ENCODE measurements at regions not wholly inside any gene's neighbourhood (a gene's known extent, or its start where the extent isn't known, plus 50 kb on each side); places are given as distances from the start of the nearest gene placed in this dataset.
"Not testable (repeated sequence)": the region's sequence is repeated elsewhere in the genome, so short reads cannot be mapped to it uniquely, and the experiment has no call there.

DNA sequence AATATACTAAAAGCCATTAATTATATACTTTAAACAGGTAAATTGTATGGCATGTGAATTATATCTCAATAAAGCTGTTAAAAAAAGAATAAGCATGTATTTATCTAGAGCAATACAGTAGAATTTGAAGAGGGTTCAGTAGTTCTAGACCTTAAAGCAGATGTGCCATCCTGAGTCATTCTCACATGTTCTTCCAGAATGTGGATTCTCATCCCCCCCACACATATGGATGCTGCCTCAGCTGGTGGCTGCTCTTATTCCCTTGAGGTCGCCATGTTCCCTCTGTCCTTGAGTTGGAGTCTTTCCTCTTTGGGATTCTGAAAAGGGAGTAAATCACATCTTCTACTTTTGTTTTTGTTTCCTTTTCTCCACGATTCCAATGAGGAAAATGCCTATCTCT, 321.3 kb downstream of the AEBP2 start:
- no peak for FAIRE-seq
- DNase-seq (ENCODE audit: insufficient read length): no peak
- TF ChIP-seq POLR2AphosphoS5 (IDR thresholded peaks at IDR 0.05; ENCODE audit: low read depth, low read length): no peak
- TF ChIP-seq POLR2A (IDR thresholded peaks at IDR 0.05; ENCODE audit: low read depth, low read length): no peak
- TF ChIP-seq TAF1 (IDR thresholded peaks at IDR 0.05; ENCODE audit: borderline replicate concordance, low read depth, low read length): no peak

DNA sequence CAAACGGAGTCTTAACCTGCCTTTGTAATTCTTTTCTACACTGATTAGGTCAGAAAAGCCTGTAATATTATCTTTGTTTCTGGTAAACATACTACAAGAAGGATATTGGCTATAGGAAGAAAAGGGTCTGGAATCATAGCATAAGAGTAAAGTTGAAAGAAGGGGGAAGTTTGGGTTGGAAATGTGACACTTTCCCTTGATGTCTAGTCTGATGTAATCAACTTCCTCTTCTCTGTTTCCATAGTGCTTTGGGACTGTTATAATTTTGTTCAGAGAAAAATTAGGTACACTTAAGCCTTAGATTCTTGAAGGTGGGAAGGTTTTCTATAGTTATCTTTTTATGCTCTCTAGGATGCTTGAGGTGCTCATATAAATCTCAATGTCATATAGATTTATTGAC, 322.2 kb downstream of the AEBP2 start:
- TF ChIP-seq POLR2AphosphoS5 (IDR thresholded peaks at IDR 0.05; ENCODE audit: low read depth, low read length): no peak
- TF ChIP-seq TAF1 (IDR thresholded peaks at IDR 0.05; ENCODE audit: borderline replicate concordance, low read depth, low read length): no peak
- no peak for TF ChIP-seq POLR2A (IDR thresholded peaks at IDR 0.05; ENCODE audit: low read depth, low read length)
- FAIRE-seq (no peak), DNase-seq (ENCODE audit: insufficient read length) (no peak)

DNA sequence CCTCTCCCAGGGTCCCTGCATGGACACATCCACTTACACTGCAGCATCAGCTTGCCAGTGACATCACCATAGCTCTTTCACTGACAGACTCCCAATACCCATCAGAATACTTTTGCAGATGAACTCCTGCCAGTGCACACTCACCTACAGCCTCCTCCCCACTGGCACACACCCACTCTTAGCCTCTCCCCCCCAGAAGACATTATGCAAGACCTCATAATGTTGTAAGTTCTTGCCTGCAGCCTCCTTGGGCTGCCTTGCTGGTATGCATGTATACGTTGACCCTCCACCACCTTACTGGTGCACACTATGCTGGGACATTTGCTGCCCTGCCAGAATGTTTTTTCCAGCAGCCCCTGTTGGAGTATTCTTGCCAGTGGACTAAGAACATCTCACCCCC, 324.2 kb downstream of the AEBP2 start:
- DNase-seq (ENCODE audit: insufficient read length) (no peak), FAIRE-seq (no peak)
- TF ChIP-seq TAF1 (IDR thresholded peaks at IDR 0.05; ENCODE audit: borderline replicate concordance, low read depth, low read length) (no peak), POLR2A (IDR thresholded peaks at IDR 0.05; ENCODE audit: low read depth, low read length) (no peak), POLR2AphosphoS5 (IDR thresholded peaks at IDR 0.05; ENCODE audit: low read depth, low read length) (no peak)

DNA sequence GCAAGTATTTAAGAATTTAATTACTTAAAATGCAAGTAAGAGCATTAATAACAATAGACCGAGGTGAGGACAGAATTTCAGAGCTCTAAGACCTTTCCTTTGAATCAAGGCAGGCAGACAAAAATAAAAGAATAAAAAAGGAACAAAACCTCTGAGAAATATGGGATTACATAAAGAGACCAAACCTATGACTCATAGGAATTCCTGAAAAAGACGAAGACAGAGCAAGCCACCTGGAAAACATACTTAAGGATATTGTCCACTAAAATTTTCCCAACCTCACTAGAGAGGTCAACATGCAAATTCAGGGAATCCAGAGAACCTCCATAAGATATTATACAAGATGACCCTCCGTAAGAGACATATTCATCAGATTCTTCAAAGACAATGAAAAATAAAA, 325.1 kb downstream of the AEBP2 start:
- no peak for FAIRE-seq
- no peak for DNase-seq (ENCODE audit: insufficient read length)
- no peak for TF ChIP-seq POLR2A (IDR thresholded peaks at IDR 0.05; ENCODE audit: low read depth, low read length)
- no peak for TF ChIP-seq TAF1 (IDR thresholded peaks at IDR 0.05; ENCODE audit: borderline replicate concordance, low read depth, low read length)
- TF ChIP-seq POLR2AphosphoS5 (IDR thresholded peaks at IDR 0.05; ENCODE audit: low read depth, low read length): no peak

DNA sequence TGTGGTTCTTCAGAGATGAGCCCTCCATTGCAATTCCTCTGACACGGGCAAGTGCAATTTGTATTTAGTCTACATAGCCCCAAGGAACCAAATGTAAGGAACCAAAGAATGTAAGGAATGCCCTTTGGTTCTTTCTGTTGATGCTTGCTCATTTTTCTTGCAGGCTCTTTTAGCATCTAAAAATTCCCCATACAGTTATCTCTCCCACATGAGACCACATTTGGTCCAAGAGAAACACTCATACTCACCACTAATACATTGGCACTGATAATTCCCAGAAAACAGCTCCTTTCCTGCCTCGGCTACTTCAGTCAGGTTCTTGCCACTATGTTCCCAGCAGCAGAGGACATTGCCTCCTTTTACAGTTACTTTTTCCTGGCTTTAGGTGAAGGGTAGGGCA, 332.6 kb downstream of the AEBP2 start:
- no peak for TF ChIP-seq POLR2AphosphoS5 (IDR thresholded peaks at IDR 0.05; ENCODE audit: low read depth, low read length)
- no peak for FAIRE-seq
- DNase-seq (ENCODE audit: insufficient read length): no peak

DNA sequence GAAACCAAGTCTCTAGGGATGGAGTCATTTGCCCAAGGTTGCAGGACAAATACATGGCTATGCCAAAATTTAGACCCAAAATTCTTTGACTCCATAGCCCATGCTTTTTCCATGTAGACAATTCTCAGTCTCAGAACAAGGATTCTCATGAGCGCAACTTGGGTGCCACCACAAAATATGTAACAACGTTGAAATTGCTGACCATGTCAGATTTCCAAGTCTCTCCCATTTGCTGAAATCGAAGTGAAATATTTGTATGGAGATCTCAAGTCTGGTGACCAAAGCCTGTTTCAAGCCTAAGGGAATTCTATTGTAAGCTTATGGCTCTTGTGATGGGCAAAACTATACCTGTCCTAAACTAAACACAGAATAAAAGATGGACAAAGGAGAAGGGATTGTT, 333.5 kb downstream of the AEBP2 start:
- DNase-seq (ENCODE audit: insufficient read length): no peak
- no peak for FAIRE-seq
- no peak for TF ChIP-seq POLR2AphosphoS5 (IDR thresholded peaks at IDR 0.05; ENCODE audit: low read depth, low read length)
- TF ChIP-seq POLR2A (IDR thresholded peaks at IDR 0.05; ENCODE audit: low read depth, low read length): no peak

DNA sequence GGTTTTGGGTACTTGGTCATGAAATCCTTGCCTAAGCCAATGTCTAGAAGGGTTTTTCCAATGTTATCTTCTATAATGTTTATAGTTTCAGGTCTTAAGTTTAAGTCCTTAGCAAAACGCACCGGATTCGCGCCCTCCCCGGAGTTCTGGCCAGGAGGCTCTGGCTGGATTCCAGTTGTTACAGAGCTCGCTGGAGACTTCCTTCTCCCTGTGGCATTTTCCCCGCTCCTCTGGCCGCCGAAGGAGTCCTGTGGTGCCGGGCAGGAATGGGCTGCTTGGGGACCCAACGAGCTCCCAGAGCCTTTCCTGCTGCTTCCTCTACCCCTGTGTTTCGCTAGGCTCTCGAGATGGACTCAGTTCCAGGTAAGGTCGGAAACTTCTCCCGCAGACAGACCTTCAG, 335.9 kb downstream of the AEBP2 start:
- DNase-seq (ENCODE audit: insufficient read length): no peak
- FAIRE-seq: no peak
- TF ChIP-seq POLR2AphosphoS5 (IDR thresholded peaks at IDR 0.05; ENCODE audit: low read depth, low read length) (no peak), TAF1 (IDR thresholded peaks at IDR 0.05; ENCODE audit: borderline replicate concordance, low read depth, low read length) (no peak)

DNA sequence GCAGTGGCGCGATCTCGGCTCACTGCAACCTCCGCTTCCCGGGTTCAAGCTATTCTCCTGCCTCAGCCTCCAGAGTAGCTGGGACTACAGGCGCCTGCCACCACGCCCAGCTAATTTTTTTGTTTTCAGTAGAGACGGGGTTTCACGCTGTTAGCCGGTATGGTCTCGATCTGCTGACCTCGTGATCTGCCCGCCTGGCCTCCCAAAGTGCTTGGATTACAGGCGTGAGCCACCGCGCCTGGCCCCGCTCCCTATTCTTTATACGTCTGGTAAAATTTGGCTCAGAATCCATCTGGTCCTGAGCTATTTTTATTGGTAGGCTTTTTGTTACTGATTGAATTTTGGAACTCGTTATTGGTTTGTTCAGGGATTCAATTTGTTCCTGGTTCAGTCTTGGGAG, 336.7 kb downstream of the AEBP2 start:
- FAIRE-seq; DNase-seq (ENCODE audit: insufficient read length): not testable (repeated sequence)

DNA sequence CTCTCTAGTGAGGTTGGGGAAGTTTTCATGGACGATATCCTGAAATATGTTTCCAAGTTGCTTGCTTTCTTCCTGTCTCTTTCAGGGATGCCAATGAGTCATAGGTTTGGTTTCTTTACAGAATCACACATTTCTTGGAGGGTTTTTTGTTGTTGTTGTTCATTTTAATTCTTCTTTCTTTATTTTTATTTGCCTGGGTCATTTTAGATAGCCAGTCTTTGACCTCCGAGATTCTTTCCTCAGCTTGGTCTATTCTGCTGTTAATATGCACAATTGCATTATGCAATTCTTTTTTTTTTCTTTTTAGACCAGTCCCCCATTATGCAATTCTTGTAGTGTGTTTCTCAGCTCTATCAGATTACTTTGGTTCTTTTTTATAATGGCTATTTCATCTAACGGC, 338.9 kb downstream of the AEBP2 start:
- FAIRE-seq: no peak
- DNase-seq (ENCODE audit: insufficient read length): no peak
- TF ChIP-seq POLR2AphosphoS5 (IDR thresholded peaks at IDR 0.05; ENCODE audit: low read depth, low read length) (no peak), TAF1 (IDR thresholded peaks at IDR 0.05; ENCODE audit: borderline replicate concordance, low read depth, low read length) (no peak), POLR2A (IDR thresholded peaks at IDR 0.05; ENCODE audit: low read depth, low read length) (no peak)

DNA sequence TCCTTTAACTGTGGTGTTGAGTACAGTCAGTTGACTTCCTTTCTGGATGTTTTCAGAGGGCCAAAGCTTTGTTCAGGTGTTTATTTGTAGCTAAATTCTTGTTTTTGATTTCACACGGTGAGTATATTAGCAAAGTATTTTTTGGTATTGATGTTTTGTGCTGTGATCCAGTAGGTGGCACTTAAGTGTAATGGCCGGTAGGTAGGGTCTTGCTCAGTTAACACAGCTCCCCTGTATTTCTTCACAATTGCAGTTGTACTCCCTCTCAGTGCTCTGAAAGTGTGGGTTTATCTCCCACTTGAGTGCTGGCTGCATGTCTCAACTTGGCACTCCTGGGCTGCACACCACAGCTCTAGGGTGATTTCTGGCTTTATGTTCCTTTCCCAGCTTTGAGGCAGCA, 339.5 kb downstream of the AEBP2 start:
- TF ChIP-seq POLR2A (IDR thresholded peaks at IDR 0.05; ENCODE audit: low read depth, low read length) (no peak), POLR2AphosphoS5 (IDR thresholded peaks at IDR 0.05; ENCODE audit: low read depth, low read length) (no peak), TAF1 (IDR thresholded peaks at IDR 0.05; ENCODE audit: borderline replicate concordance, low read depth, low read length) (no peak)
- no peak for DNase-seq (ENCODE audit: insufficient read length)
- FAIRE-seq: no peak

DNA sequence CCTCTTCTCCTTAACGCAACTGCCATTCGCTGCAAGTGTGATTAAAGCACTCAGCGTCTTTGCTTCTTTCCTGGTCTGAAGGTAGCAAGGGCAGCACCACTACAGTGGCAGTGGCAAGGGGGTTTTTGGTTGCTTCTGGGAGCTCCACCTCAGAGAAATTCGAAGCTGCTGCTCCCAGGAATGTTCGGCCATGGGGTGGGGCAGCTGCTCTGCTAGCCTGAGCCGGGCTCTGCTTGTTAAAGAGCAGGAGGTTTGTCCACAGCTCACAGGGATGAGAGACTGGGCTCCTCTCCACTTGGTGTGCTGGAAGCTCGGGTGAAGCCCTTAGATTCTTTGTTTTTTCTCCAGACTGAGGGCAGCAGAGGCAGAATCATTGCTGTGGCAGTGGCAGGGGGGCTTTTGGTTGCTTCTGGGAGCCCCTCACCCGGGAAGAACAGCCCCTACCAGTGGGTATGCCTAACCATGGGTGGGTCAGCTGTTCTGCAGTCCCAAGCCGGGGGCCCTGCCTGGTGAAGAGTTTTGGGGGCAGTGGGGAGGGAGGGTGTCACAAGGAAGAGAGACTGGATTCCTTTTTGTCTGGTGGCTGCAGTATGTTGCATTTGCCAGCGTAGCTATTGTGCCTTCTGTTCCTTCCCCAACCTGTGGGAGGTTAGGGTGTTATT, 340.2 kb downstream of the AEBP2 start:
- DNase-seq (ENCODE audit: insufficient read length) (no peak), FAIRE-seq (no peak)

DNA sequence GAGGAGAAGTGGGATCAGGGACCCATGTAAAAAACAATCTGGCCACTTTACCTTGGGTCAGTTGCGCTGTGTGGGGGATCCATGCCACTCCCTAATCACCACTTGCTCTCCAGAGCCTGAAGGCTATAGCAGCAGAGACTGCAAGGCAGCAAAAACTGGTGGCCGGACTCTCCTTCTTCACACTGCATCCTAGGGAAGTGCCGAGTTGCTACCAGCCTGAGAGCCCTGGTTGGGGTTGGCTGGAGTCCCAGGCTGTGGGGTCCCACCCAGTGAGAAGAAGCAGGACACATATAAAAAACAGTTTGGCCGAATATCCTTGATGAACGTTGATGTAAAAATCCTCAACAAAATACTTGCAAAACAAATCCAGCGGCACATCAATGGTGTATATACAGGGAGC, 341.2 kb downstream of the AEBP2 start:
- DNase-seq (ENCODE audit: insufficient read length) (no peak), FAIRE-seq (no peak)
- no peak for TF ChIP-seq POLR2AphosphoS5 (IDR thresholded peaks at IDR 0.05; ENCODE audit: low read depth, low read length)
- TF ChIP-seq TAF1 (IDR thresholded peaks at IDR 0.05; ENCODE audit: borderline replicate concordance, low read depth, low read length): no peak
- TF ChIP-seq POLR2A (IDR thresholded peaks at IDR 0.05; ENCODE audit: low read depth, low read length): no peak

More for the DNA sequence above, 340.2 kb downstream of the AEBP2 start:
- TF ChIP-seq POLR2AphosphoS5 (IDR thresholded peaks at IDR 0.05; ENCODE audit: low read depth, low read length): no peak
- no peak for TF ChIP-seq TAF1 (IDR thresholded peaks at IDR 0.05; ENCODE audit: borderline replicate concordance, low read depth, low read length)
- TF ChIP-seq POLR2A (IDR thresholded peaks at IDR 0.05; ENCODE audit: low read depth, low read length): no peak

Measured in GM12892 (cell line).